ENCODE measurements at regions not wholly inside any gene's neighbourhood (a gene's known extent, or its start where the extent isn't known, plus 50 kb on each side); places are given as distances from the start of the nearest gene placed in this dataset.

DNA sequence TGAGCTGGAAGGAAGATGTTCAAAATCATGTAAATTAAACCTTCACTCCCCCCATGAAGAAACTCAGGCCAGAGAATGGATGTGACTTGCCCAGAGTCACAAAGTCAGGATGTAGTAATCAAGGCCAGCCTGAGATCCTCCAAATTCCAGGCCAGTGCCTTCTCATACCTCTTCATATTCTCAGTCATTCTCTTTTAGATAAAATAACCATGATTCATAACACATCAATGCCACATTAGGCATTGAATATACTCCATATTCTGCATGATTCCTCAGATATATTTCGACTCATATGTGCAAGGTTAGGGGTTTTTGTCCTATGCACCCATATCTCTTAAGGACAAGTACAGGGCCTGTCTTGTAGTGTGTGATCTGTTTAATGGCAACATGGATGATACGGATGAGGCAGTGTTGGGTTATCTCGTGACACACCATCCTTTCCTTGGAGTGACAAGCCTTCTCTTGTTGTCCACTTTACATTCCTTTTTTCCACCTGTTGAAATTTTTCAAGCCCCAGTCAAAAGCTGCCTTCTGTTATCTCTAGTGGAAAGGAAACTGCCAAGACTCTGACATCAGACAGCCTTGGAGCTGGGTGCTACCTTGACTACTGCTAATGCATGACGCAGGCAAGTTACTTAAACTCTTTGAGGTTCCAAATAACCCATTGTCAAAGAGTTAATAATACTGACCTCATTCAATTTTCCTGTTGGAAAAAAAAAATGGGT is 227.5 kb upstream of the NR4A3 start:
- TF ChIP-seq, protein P1, sequence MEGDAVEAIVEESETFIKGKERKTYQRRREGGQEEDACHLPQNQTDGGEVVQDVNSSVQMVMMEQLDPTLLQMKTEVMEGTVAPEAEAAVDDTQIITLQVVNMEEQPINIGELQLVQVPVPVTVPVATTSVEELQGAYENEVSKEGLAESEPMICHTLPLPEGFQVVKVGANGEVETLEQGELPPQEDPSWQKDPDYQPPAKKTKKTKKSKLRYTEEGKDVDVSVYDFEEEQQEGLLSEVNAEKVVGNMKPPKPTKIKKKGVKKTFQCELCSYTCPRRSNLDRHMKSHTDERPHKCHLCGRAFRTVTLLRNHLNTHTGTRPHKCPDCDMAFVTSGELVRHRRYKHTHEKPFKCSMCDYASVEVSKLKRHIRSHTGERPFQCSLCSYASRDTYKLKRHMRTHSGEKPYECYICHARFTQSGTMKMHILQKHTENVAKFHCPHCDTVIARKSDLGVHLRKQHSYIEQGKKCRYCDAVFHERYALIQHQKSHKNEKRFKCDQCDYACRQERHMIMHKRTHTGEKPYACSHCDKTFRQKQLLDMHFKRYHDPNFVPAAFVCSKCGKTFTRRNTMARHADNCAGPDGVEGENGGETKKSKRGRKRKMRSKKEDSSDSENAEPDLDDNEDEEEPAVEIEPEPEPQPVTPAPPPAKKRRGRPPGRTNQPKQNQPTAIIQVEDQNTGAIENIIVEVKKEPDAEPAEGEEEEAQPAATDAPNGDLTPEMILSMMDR (conservative IDR thresholded peaks at IDR 0.05 in 1 of 2, IDR thresholded peaks at IDR 0.05 in 1 of 2; ENCODE audit: extremely low read depth in 1 of 2, insufficient read depth in 1 of 2, low read depth in 1 of 2, low read length in 2 of 2) = no peak
- TF ChIP-seq EZH2 (IDR thresholded peaks at IDR 0.05; ENCODE audit: borderline replicate concordance, low read length) = no peak
